WTC11 (cell line): ENCODE measurements at regions not wholly inside any gene's neighbourhood (a gene's known extent, or its start where the extent isn't known, plus 50 kb on each side); places are given as distances from the start of the nearest gene placed in this dataset.

Experiments used
- CBFB ChIP-seq: sonication (generic); formaldehyde crosslinking; IDR thresholded peaks from 2 replicates; pipeline ENCODE4 v1.8.1; 2022; ENCODE audit warnings: mild to moderate bottlenecking, low read depth, missing genetic modification reagents
- ESRRA ChIP-seq: sonication (generic); formaldehyde crosslinking; IDR thresholded peaks from 2 replicates; pipeline ENCODE4 v1.8.1; 2022; ENCODE audit warnings: mild to moderate bottlenecking, missing genetic modification reagents, borderline replicate concordance
- NR1H2 ChIP-seq: sonication (generic); formaldehyde crosslinking; IDR thresholded peaks from 2 replicates; pipeline ENCODE4 v1.9.0; 2021; ENCODE audit warnings: mild to moderate bottlenecking, moderate library complexity, missing genetic modification reagents
- TF ChIP-seq, protein P1 (sequence below): sonication (generic); formaldehyde crosslinking; IDR thresholded peaks from 2 replicates; pipeline ENCODE4 v1.8.0; 2022; ENCODE audit warnings: mild to moderate bottlenecking, missing genetic modification reagents
- TF ChIP-seq, protein P2 (sequence below): fragments of 200-600 bp; IDR thresholded peaks from 2 replicates; pipeline ENCODE4 v1.8.0; 2022; ENCODE audit warnings: antibody characterized with exemption
- TF ChIP-seq, protein P3 (sequence below): sonication (generic); formaldehyde crosslinking; IDR thresholded peaks from 2 replicates; pipeline ENCODE4 v1.8.1; 2022; ENCODE audit warnings: low read depth, missing genetic modification reagents, borderline replicate concordance
- TF ChIP-seq, protein P4 (sequence below): sonication (generic); formaldehyde crosslinking; IDR thresholded peaks from 2 replicates; pipeline ENCODE4 v1.8.1; 2023; ENCODE audit warnings: mild to moderate bottlenecking, missing genetic modification reagents

DNA sequence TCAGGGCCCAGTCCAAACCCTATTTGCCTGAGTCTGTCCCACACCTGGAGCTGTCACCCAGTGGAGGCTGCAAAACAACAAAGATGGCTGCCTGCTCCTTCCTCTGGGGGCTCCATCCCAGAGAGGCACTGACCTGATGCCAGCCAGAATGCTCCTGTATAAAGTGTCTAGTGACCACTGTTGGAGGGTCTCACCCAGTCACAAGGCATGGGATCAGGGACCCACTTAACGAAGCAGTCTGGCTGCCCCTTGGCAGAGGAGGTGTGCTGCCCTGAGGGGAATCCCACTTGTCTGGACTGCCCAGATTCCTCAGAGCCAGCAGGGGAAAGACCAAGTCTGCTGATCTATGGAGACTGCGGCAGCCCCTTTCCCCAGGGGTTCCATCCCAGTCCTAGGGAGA is 241.6 kb downstream of the CDH26 start:
- TF ChIP-seq, protein P1, sequence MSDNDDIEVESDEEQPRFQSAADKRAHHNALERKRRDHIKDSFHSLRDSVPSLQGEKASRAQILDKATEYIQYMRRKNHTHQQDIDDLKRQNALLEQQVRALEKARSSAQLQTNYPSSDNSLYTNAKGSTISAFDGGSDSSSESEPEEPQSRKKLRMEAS, result no peak
- TF ChIP-seq NR1H2 (CRISPR knock-in tag) (no peak), ESRRA (CRISPR knock-in tag) (no peak), CBFB (CRISPR knock-in tag) (no peak)
- TF ChIP-seq, protein P2, sequence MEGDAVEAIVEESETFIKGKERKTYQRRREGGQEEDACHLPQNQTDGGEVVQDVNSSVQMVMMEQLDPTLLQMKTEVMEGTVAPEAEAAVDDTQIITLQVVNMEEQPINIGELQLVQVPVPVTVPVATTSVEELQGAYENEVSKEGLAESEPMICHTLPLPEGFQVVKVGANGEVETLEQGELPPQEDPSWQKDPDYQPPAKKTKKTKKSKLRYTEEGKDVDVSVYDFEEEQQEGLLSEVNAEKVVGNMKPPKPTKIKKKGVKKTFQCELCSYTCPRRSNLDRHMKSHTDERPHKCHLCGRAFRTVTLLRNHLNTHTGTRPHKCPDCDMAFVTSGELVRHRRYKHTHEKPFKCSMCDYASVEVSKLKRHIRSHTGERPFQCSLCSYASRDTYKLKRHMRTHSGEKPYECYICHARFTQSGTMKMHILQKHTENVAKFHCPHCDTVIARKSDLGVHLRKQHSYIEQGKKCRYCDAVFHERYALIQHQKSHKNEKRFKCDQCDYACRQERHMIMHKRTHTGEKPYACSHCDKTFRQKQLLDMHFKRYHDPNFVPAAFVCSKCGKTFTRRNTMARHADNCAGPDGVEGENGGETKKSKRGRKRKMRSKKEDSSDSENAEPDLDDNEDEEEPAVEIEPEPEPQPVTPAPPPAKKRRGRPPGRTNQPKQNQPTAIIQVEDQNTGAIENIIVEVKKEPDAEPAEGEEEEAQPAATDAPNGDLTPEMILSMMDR, result no peak
- TF ChIP-seq, protein P3, sequence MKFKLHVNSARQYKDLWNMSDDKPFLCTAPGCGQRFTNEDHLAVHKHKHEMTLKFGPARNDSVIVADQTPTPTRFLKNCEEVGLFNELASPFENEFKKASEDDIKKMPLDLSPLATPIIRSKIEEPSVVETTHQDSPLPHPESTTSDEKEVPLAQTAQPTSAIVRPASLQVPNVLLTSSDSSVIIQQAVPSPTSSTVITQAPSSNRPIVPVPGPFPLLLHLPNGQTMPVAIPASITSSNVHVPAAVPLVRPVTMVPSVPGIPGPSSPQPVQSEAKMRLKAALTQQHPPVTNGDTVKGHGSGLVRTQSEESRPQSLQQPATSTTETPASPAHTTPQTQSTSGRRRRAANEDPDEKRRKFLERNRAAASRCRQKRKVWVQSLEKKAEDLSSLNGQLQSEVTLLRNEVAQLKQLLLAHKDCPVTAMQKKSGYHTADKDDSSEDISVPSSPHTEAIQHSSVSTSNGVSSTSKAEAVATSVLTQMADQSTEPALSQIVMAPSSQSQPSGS, result no peak
- TF ChIP-seq, protein P4, sequence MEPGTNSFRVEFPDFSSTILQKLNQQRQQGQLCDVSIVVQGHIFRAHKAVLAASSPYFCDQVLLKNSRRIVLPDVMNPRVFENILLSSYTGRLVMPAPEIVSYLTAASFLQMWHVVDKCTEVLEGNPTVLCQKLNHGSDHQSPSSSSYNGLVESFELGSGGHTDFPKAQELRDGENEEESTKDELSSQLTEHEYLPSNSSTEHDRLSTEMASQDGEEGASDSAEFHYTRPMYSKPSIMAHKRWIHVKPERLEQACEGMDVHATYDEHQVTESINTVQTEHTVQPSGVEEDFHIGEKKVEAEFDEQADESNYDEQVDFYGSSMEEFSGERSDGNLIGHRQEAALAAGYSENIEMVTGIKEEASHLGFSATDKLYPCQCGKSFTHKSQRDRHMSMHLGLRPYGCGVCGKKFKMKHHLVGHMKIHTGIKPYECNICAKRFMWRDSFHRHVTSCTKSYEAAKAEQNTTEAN, result no peak
